T47D (cell line): ENCODE measurements at regions not wholly inside any gene's neighbourhood (a gene's known extent, or its start where the extent isn't known, plus 50 kb on each side); places are given as distances from the start of the nearest gene placed in this dataset.

Source experiments
- DNase-seq, 2 experiments: peaks; one replicate each; pipeline versions ENCODE4 v3.0.0 to v3.0.0-alpha.2; 2011 to 2012; ENCODE audit warnings: low read depth in 1 of 2, low spot score in 1 of 2
- JUND ChIP-seq: IDR thresholded peaks from 2 replicates; pipeline ENCODE4 v1.6.1; 2012; ENCODE audit warnings: low read depth
- in situ Hi-C: cut with HindIII; loops from 2 replicates; pipeline ENCODE4 v1.10.0; 2016; ENCODE audit warnings: low sequenced_read_pairs, low pct_unique_long_range_greater_than_20kb

- no peak for DNase-seq
- in situ Hi-C loops = no loop called here
- no peak for TF ChIP-seq JUND
Observed at GRCh38 chr1:79603843-79604242, 597.3 kb upstream of the ADGRL4 start.

GRCh38 chr1:79599257-79599656, 592.7 kb upstream of the ADGRL4 start:
- in situ Hi-C loops = no loop called here
- no peak for DNase-seq
- TF ChIP-seq JUND = no peak

GRCh38 chr1:79595931-79596330, 589.4 kb upstream of the ADGRL4 start:
- in situ Hi-C loops = no loop called here
- DNase-seq = no peak
- no peak for TF ChIP-seq JUND

- in situ Hi-C loops = no loop called here
- no peak for DNase-seq
- no peak for TF ChIP-seq JUND
Observed at GRCh38 chr1:79594121-79594698, 587.7 kb upstream of the ADGRL4 start.

GRCh38 chr1:79592707-79593106, 586.2 kb upstream of the ADGRL4 start:
- in situ Hi-C loops = no loop called here
- no peak for TF ChIP-seq JUND
- no peak for DNase-seq

- in situ Hi-C loops = no loop called here
- no peak for TF ChIP-seq JUND
- no peak for DNase-seq
Observed at GRCh38 chr1:79588719-79589118, 582.2 kb upstream of the ADGRL4 start.

GRCh38 chr1:79587229-79587628, 580.7 kb upstream of the ADGRL4 start:
- no peak for TF ChIP-seq JUND
- in situ Hi-C loops = no loop called here
- DNase-seq = no peak

GRCh38 chr1:79585801-79586200, 579.3 kb upstream of the ADGRL4 start:
- DNase-seq = no peak
- TF ChIP-seq JUND = no peak
- in situ Hi-C loops = no loop called here

- in situ Hi-C loops = no loop called here
- TF ChIP-seq JUND = no peak
- DNase-seq = no peak
Observed at GRCh38 chr1:79575424-79575823, 568.9 kb upstream of the ADGRL4 start.

- in situ Hi-C loops = no loop called here
- TF ChIP-seq JUND = no peak
- DNase-seq = peak; percentile 2 to 79
Observed at GRCh38 chr1:79568411-79568810, 561.9 kb upstream of the ADGRL4 start.

GRCh38 chr1:79561521-79561978, 555.0 kb upstream of the ADGRL4 start:
- TF ChIP-seq JUND = no peak
- no peak for DNase-seq
- in situ Hi-C loops = no loop called here

GRCh38 chr1:79556189-79556588, 549.7 kb upstream of the ADGRL4 start:
- TF ChIP-seq JUND = no peak
- DNase-seq = no peak
- in situ Hi-C loops = no loop called here

GRCh38 chr1:79554688-79555087, 548.2 kb upstream of the ADGRL4 start:
- DNase-seq = no peak
- TF ChIP-seq JUND = no peak
- in situ Hi-C loops = no loop called here

- no peak for TF ChIP-seq JUND
- DNase-seq = no peak
- in situ Hi-C loops = no loop called here
Observed at GRCh38 chr1:79551321-79551720, 544.8 kb upstream of the ADGRL4 start.

GRCh38 chr1:79550402-79550801, 543.9 kb upstream of the ADGRL4 start:
- TF ChIP-seq JUND = no peak
- DNase-seq = no peak
- in situ Hi-C loops = no loop called here
